H1 (cell line): ENCODE measurements at regions not wholly inside any gene's neighbourhood (a gene's known extent, or its start where the extent isn't known, plus 50 kb on each side); places are given as distances from the start of the nearest gene placed in this dataset.

Experiments
- CTCF ChIA-PET: fragments of 300-600 bp; sonication (Branson Sonifier 250); formaldehyde crosslinking; loops from one replicate; lab custom pipeline; 2021; ENCODE audit not compliant: partially characterized antibody; lab: Charles Lee
- POLR2A ChIA-PET: fragments of 300-600 bp; sonication (Branson Sonifier 250); formaldehyde crosslinking; loops from one replicate; lab custom pipeline; 2021; ENCODE audit warnings: inconsistent platforms; ENCODE audit not compliant: partially characterized antibody; lab: Charles Lee
- DNase-seq, 2 experiments: peaks; one replicate each; pipeline versions ENCODE4 v3.0.0 to v3.0.0-alpha.2; 2010 to 2022; ENCODE audit warnings: low spot score in 2 of 2, low read depth in 1 of 2, mixed read lengths in 1 of 2
- FAIRE-seq: peaks from 2 replicates; lab custom pipeline; 2011; peaks lifted over from hg19 to GRCh38; lab: Jason Lieb, UNC
- H2AFZ ChIP-seq: 2 replicates; pipeline ENCODE4 v1.8.1; 2012; ENCODE audit warnings: low read length, inconsistent platforms
- H2AK5ac ChIP-seq: 2 replicates; pipeline ENCODE4 v1.6.1; 2013; ENCODE audit warnings: low read depth, low read length
- H2BK120ac ChIP-seq: replicated peaks from 2 replicates; pipeline ENCODE3; 2013; ENCODE audit warnings: low read depth, low read length, inconsistent platforms
- H2BK12ac ChIP-seq: 2 replicates; pipeline ENCODE4 v1.6.1; 2013; ENCODE audit warnings: low read depth, low read length
- H2BK15ac ChIP-seq: 2 replicates; pipeline ENCODE4 v1.6.1; 2013; ENCODE audit warnings: low read length
- H2BK20ac ChIP-seq: 2 replicates; pipeline ENCODE4 v1.6.1; 2013; ENCODE audit warnings: low read length
- H2BK5ac ChIP-seq: 2 replicates; pipeline ENCODE4 v1.6.1; 2013; ENCODE audit warnings: low read depth, low read length
- H3K14ac ChIP-seq: 2 replicates; pipeline ENCODE4 v1.6.1; 2013; ENCODE audit warnings: inconsistent platforms; ENCODE audit not compliant: insufficient read length
- H3K18ac ChIP-seq: 2 replicates; pipeline ENCODE4 v1.6.1; 2013; ENCODE audit warnings: low read length; ENCODE audit errors: extremely low read depth
- H3K23ac ChIP-seq: 2 replicates; pipeline ENCODE4 v1.6.1; 2013; ENCODE audit warnings: inconsistent platforms; ENCODE audit not compliant: insufficient read length
- H3K23me2 ChIP-seq: 2 replicates; pipeline ENCODE4 v1.6.1; 2013; ENCODE audit warnings: low read depth, low read length
- H3K27ac ChIP-seq: 2 replicates; pipeline ENCODE4 v1.6.1; 2011; ENCODE audit warnings: low read depth, low read length, inconsistent platforms
- H3K27me3 ChIP-seq, 4 experiments: replicated peaks in 1 of 4; 1 replicate in 1 of 4; 2 replicates in 3 of 4; pipeline versions ENCODE4 v1.6.1 to v1.8.1; 2011 to 2013; ENCODE audit warnings: low read length in 3 of 4, mild to moderate bottlenecking in 3 of 4, inconsistent platforms in 2 of 4, mixed read lengths in 2 of 4, moderate library complexity in 1 of 4; ENCODE audit not compliant: control insufficient read depth in 3 of 4, insufficient read depth in 3 of 4; ENCODE audit errors: extremely low read depth in 1 of 4
- H3K36me3 ChIP-seq, 4 experiments: 2 replicates each; pipeline versions ENCODE4 v1.6.1 to v1.8.1; 2011 to 2013; ENCODE audit warnings: mild to moderate bottlenecking in 4 of 4, low read length in 3 of 4, moderate library complexity in 2 of 4, control low read depth in 1 of 4, inconsistent platforms in 1 of 4; ENCODE audit not compliant: insufficient read depth in 4 of 4, control insufficient read depth in 2 of 4
- H3K4ac ChIP-seq: replicated peaks from 2 replicates; pipeline ENCODE3; 2013; ENCODE audit warnings: low read length, low read depth, mixed read lengths, inconsistent platforms; ENCODE audit not compliant: insufficient read length
- H3K4me1 ChIP-seq, 4 experiments: replicated peaks in 1 of 4; 1 replicate in 1 of 4; 2 replicates in 3 of 4; pipeline versions ENCODE4 v1.6.1 to v1.8.1; 2011 to 2013; ENCODE audit warnings: low read length in 3 of 4, inconsistent platforms in 2 of 4, mixed read lengths in 1 of 4; ENCODE audit not compliant: insufficient read depth in 4 of 4, control insufficient read depth in 3 of 4
- H3K4me2 ChIP-seq, 2 experiments: 2 replicates each; pipeline versions ENCODE4 v1.6.1 to v1.8.1; 2011 to 2013; ENCODE audit warnings: low read depth in 2 of 2, low read length in 2 of 2, control low read depth in 1 of 2, inconsistent platforms in 1 of 2, mild to moderate bottlenecking in 1 of 2; ENCODE audit not compliant: insufficient read depth in 1 of 2
- H3K4me3 ChIP-seq, 4 experiments: fragments of 200-600, 300-600 bp in 1 of 4; sonication (generic), shearing (Covaris generic), sonication (Bioruptor Twin) in 1 of 4; 2 replicates each; pipeline versions ENCODE4 v1.5.1 to v1.8.1; 2011 to 2016; ENCODE audit warnings: low read length in 4 of 4, low read depth in 3 of 4, control low read depth in 2 of 4, inconsistent platforms in 2 of 4, mild to moderate bottlenecking in 2 of 4, mixed read lengths in 1 of 4, moderate library complexity in 1 of 4; ENCODE audit not compliant: insufficient read depth in 2 of 4; ENCODE audit errors: extremely low read depth in 1 of 4
- H3K56ac ChIP-seq: replicated peaks from 2 replicates; pipeline ENCODE3; 2013; ENCODE audit warnings: low read depth, mild to moderate bottlenecking, mixed read lengths, low read length, inconsistent platforms; ENCODE audit not compliant: insufficient read length
- H3K79me1 ChIP-seq: 2 replicates; pipeline ENCODE4 v1.6.1; 2013; ENCODE audit warnings: low read depth, low read length, control low read depth
- H3K79me2 ChIP-seq, 2 experiments: 2 replicates each; pipeline versions ENCODE4 v1.6.1 to v1.8.1; 2012 to 2013; ENCODE audit warnings: low read length in 2 of 2, mild to moderate bottlenecking in 2 of 2, inconsistent platforms in 1 of 2; ENCODE audit not compliant: insufficient read depth in 2 of 2, control insufficient read depth in 1 of 2
- H3K9ac ChIP-seq, 4 experiments: replicated peaks in 1 of 4; 1 replicate in 1 of 4; 2 replicates in 3 of 4; pipeline versions ENCODE4 v1.6.1 to v1.8.1; 2011 to 2013; ENCODE audit warnings: low read depth in 3 of 4, low read length in 3 of 4, control low read depth in 2 of 4, mild to moderate bottlenecking in 2 of 4, moderate library complexity in 2 of 4, inconsistent platforms in 1 of 4; ENCODE audit errors: extremely low read depth in 1 of 4
- H3K9me3 ChIP-seq, 2 experiments: 2 replicates each; pipeline versions ENCODE4 v1.6.1 to v1.8.1; 2012 to 2013; ENCODE audit warnings: mild to moderate bottlenecking in 2 of 2, moderate library complexity in 2 of 2, control low read depth in 1 of 2, inconsistent platforms in 1 of 2, low read depth in 1 of 2, low read length in 1 of 2, mixed read lengths in 1 of 2; ENCODE audit not compliant: insufficient read depth in 2 of 2
- H4K20me1 ChIP-seq, 2 experiments: replicated peaks in 1 of 2; 2 replicates each; pipeline versions ENCODE3 to v1.8.1; 2011 to 2013; ENCODE audit warnings: inconsistent platforms in 2 of 2, low read length in 2 of 2, mild to moderate bottlenecking in 1 of 2; ENCODE audit not compliant: insufficient read depth in 2 of 2, control insufficient read depth in 1 of 2
- H4K5ac ChIP-seq: 2 replicates; pipeline ENCODE4 v1.6.1; 2013; ENCODE audit warnings: low read length, low read depth, mixed read lengths, inconsistent platforms; ENCODE audit not compliant: insufficient read length
- H4K8ac ChIP-seq: 2 replicates; pipeline ENCODE4 v1.8.0; 2013; ENCODE audit warnings: mild to moderate bottlenecking, moderate library complexity, low read length, inconsistent platforms; ENCODE audit not compliant: insufficient read depth; ENCODE audit errors: extremely low read depth
- H4K91ac ChIP-seq: replicated peaks from 2 replicates; pipeline ENCODE3; 2013; ENCODE audit warnings: low read length, mixed read lengths, inconsistent platforms; ENCODE audit not compliant: insufficient read length
- ASH2L ChIP-seq: fragments of 200-600, 300-600 bp; sonication (generic); IDR thresholded peaks from one replicate; pipeline ENCODE4 v1.7.1; 2017; ENCODE audit warnings: low read length
- BACH1 ChIP-seq: IDR thresholded peaks from 2 replicates; pipeline ENCODE4 v1.6.1; 2012; ENCODE audit warnings: low read length, improper control_type of control experiment
- GABPA ChIP-seq: IDR thresholded peaks from 2 replicates; pipeline ENCODE4 v1.6.1; 2011; ENCODE audit warnings: mild to moderate bottlenecking, low read length, moderate library complexity, borderline replicate concordance; ENCODE audit not compliant: insufficient read depth
- NANOG ChIP-seq: IDR thresholded peaks from 2 replicates; pipeline ENCODE4 v1.6.1; 2011; ENCODE audit warnings: low read length, low read depth, mild to moderate bottlenecking, inconsistent platforms; ENCODE audit not compliant: insufficient read depth, poor library complexity, severe bottlenecking
- NRF1 ChIP-seq: IDR thresholded peaks from 2 replicates; pipeline ENCODE4 v1.6.1; 2011; ENCODE audit warnings: mild to moderate bottlenecking, low read depth, low read length, improper control_type of control experiment
- POLR2A ChIP-seq, 2 experiments: IDR thresholded peaks; 1 replicate in 1 of 2; 2 replicates in 1 of 2; pipeline ENCODE4 v1.6.1; 2011; ENCODE audit warnings: low read depth in 2 of 2, low read length in 2 of 2, mild to moderate bottlenecking in 2 of 2; ENCODE audit errors: control extremely low read depth in 1 of 2
- SIN3A ChIP-seq, 2 experiments: IDR thresholded peaks in 1 of 2; conservative IDR thresholded peaks in 1 of 2; 2 replicates each; pipeline ENCODE4 v1.6.1; 2011 to 2012; ENCODE audit warnings: low read length in 2 of 2, improper control_type of control experiment in 1 of 2, low read depth in 1 of 2, mild to moderate bottlenecking in 1 of 2
- SIX5 ChIP-seq: IDR thresholded peaks from 2 replicates; pipeline ENCODE4 v1.6.1; 2011; ENCODE audit warnings: mild to moderate bottlenecking, low read depth, low read length
- SUZ12 ChIP-seq: fragments of 200-600 bp; sonication (generic); IDR thresholded peaks from 2 replicates; pipeline ENCODE4 v1.6.1; 2012; ENCODE audit warnings: mild to moderate bottlenecking, inconsistent platforms, low read length, moderate library complexity, mixed read lengths
- TEAD4 ChIP-seq: IDR thresholded peaks from 2 replicates; pipeline ENCODE4 v1.6.1; 2012; ENCODE audit warnings: low read depth, low read length, inconsistent platforms, mixed read lengths
- YY1 ChIP-seq: IDR thresholded peaks from 2 replicates; pipeline ENCODE4 v1.6.1; 2011; ENCODE audit warnings: low read depth, mild to moderate bottlenecking, low read length
- whole genome bisulfite sequencing, 2 experiments: shearing (Covaris generic) in 1 of 2; methylation state at CpG; one replicate each; pipeline versions ENCODE4 v1.1.6 to v1.1.7; 2013 to 2015; ENCODE audit warnings: low lambda C conversion rate in 2 of 2, mixed read lengths in 2 of 2, inconsistent platforms in 1 of 2, low coverage in 1 of 2, missing lambda C conversion rate in 1 of 2; ENCODE audit not compliant: insufficient replicate concordance in 2 of 2, insufficient coverage in 1 of 2, insufficient read length in 1 of 2; ENCODE audit errors: extremely low coverage in 1 of 2, missing lambda C conversion rate in 1 of 2; 5-methylcytosine and 5-hydroxymethylcytosine counted together
- TF ChIP-seq, protein P1 (sequence below): IDR thresholded peaks from 2 replicates; pipeline ENCODE4 v1.6.1; 2011; ENCODE audit warnings: low read length, improper control_type of control experiment

- no peak overlapping the region for H4K5ac ChIP-seq
- no peak overlapping the region for H2BK5ac ChIP-seq
- no peak overlapping the region for H2BK12ac ChIP-seq
- H3K79me2 ChIP-seq: no peaks in the 10 kb centered on the region
- peaks cover 0 to under 1% (median 0%) of the 10 kb centered on the region in 4 experiments; a peak in 1 of 7 replicates for H3K4me1 ChIP-seq
- H3K14ac ChIP-seq: no peak overlapping the region
- no peak for DNase-seq
- H3K4ac ChIP-seq: no peak overlapping the region
- no peaks in the 10 kb centered on the region for H3K9me3 ChIP-seq
- H3K27me3 ChIP-seq: no peaks in the 10 kb centered on the region
- H4K91ac ChIP-seq: no peak overlapping the region
- H3K36me3 ChIP-seq: no peaks in the 10 kb centered on the region
- H2BK15ac ChIP-seq: no peak overlapping the region
- TF ChIP-seq, protein P1, sequence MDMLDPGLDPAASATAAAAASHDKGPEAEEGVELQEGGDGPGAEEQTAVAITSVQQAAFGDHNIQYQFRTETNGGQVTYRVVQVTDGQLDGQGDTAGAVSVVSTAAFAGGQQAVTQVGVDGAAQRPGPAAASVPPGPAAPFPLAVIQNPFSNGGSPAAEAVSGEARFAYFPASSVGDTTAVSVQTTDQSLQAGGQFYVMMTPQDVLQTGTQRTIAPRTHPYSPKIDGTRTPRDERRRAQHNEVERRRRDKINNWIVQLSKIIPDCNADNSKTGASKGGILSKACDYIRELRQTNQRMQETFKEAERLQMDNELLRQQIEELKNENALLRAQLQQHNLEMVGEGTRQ: no peak
- TF ChIP-seq SIX5 (no peak), BACH1 (no peak), SUZ12 (no peak), TEAD4 (no peak), NANOG (no peak), YY1 (no peak), ASH2L (no peak), SIN3A (conservative IDR thresholded peaks at IDR 0.05 in 1 of 2, IDR thresholded peaks at IDR 0.05 in 1 of 2; ENCODE audit: low read depth in 1 of 2, low read length in 2 of 2) (no peak), NRF1 (no peak), GABPA (no peak), POLR2A (IDR thresholded peaks at IDR 0.05; ENCODE audit: control extremely low read depth in 1 of 2, low read depth in 2 of 2, low read length in 2 of 2) (no peak)
- no peak overlapping the region for H2BK20ac ChIP-seq
- no peak overlapping the region for H2BK120ac ChIP-seq
- H3K23ac ChIP-seq: no peak overlapping the region
- H3K9ac ChIP-seq: no peak overlapping the region
- FAIRE-seq: no peak
- 87% methylated on average over 3 of the region's 3 CpGs; no CpG with 5 or more reads in 1 of the 2 experiments for WGBS, 2 experiments
- no peak overlapping the region for H3K4me3 ChIP-seq
- H4K8ac ChIP-seq: no peak overlapping the region
- no peaks in the 10 kb centered on the region for H4K20me1 ChIP-seq
- ChIA-PET CTCF (no interaction called here), POLR2A (no interaction called here)
- no peak overlapping the region for H2AK5ac ChIP-seq
- H3K56ac ChIP-seq: no peak overlapping the region
- no peaks in the 10 kb centered on the region for H3K79me1 ChIP-seq
- no peak overlapping the region for H3K4me2 ChIP-seq
- no peak overlapping the region for H2AFZ ChIP-seq
- no peak overlapping the region for H3K18ac ChIP-seq
- H3K23me2 ChIP-seq: no peaks in the 10 kb centered on the region
- no peak overlapping the region for H3K27ac ChIP-seq
Measured at GRCh38 chr14:85235868-85236267, 294.1 kb upstream of the FLRT2 start.
